Loucy (cell line): ENCODE measurements at regions not wholly inside any gene's neighbourhood (a gene's known extent, or its start where the extent isn't known, plus 50 kb on each side); places are given as distances from the start of the nearest gene placed in this dataset.

ENCODE experiments used
- H2AFZ ChIP-seq: fragments of 200-600 bp; sonication (generic); 2 replicates; pipeline ENCODE4 v1.6.0; 2016; ENCODE audit warnings: antibody characterized with exemption, mild to moderate bottlenecking, low read length, moderate library complexity
- H3F3A ChIP-seq: fragments of 200-600 bp; 2 replicates; pipeline ENCODE4 v1.6.0; 2016; ENCODE audit warnings: antibody characterized with exemption, low read depth, mild to moderate bottlenecking
- H3K27me3 ChIP-seq: fragments of 200-600 bp; sonication (generic); 2 replicates; pipeline ENCODE4 v1.6.1; 2014; ENCODE audit warnings: low read length, mild to moderate bottlenecking; ENCODE audit not compliant: insufficient read depth, poor library complexity, severe bottlenecking
- H3K36me3 ChIP-seq: fragments of 200-600 bp; sonication (generic); 2 replicates; pipeline ENCODE4 v1.6.1; 2016; ENCODE audit warnings: low read length; ENCODE audit not compliant: insufficient read depth
- H3K4me1 ChIP-seq: fragments of 200-600 bp; sonication (generic); 2 replicates; pipeline ENCODE4 v1.5.1; 2014; ENCODE audit warnings: low read length, mild to moderate bottlenecking; ENCODE audit not compliant: insufficient read depth, poor library complexity, severe bottlenecking
- H3K4me2 ChIP-seq: fragments of 200-600 bp; sonication (generic); 2 replicates; pipeline ENCODE4 v1.6.0; 2014; ENCODE audit warnings: antibody characterized with exemption, low read length, low read depth, mild to moderate bottlenecking; ENCODE audit not compliant: poor library complexity, severe bottlenecking
- H3K4me3 ChIP-seq: fragments of 200-600 bp; sonication (generic); 2 replicates; pipeline ENCODE4 v1.5.1; 2014; ENCODE audit warnings: low read length, mild to moderate bottlenecking, mixed read lengths; ENCODE audit not compliant: poor library complexity, severe bottlenecking
- H3K79me2 ChIP-seq: fragments of 200-600 bp; sonication (generic); 2 replicates; pipeline ENCODE4 v1.6.1; 2014; ENCODE audit warnings: low read length; ENCODE audit not compliant: insufficient read depth
- H3K9ac ChIP-seq: fragments of 200-600 bp; sonication (generic); 2 replicates; pipeline ENCODE4 v1.6.0; 2014; ENCODE audit warnings: mild to moderate bottlenecking, low read depth, low read length, moderate library complexity; ENCODE audit not compliant: poor library complexity, severe bottlenecking
- H3K9me2 ChIP-seq: fragments of 200-600 bp; sonication (generic); replicated peaks from 2 replicates; pipeline ENCODE4 v1.6.1; 2016; ENCODE audit warnings: low read depth, low read length, mixed read lengths
- H3K9me3 ChIP-seq: fragments of 200-600 bp; sonication (generic); 2 replicates; pipeline ENCODE4 v1.6.1; 2014; ENCODE audit warnings: mild to moderate bottlenecking, antibody characterized with exemption, low read length, low read depth; ENCODE audit not compliant: insufficient read depth
- H4K20me1 ChIP-seq: fragments of 200-600 bp; sonication (generic); 2 replicates; pipeline ENCODE4 v1.6.0; 2014; ENCODE audit warnings: antibody characterized with exemption, low read length, mild to moderate bottlenecking; ENCODE audit not compliant: insufficient read depth, poor library complexity, severe bottlenecking
- EZH2phosphoT487 ChIP-seq: fragments of 200-600 bp; IDR thresholded peaks from 2 replicates; pipeline ENCODE4 v1.6.1; 2018; ENCODE audit warnings: antibody characterized with exemption, mild to moderate bottlenecking, moderate library complexity, borderline replicate concordance
- TF ChIP-seq, protein P1 (sequence below): fragments of 200-600 bp; sonication (generic); conservative IDR thresholded peaks from 2 replicates; pipeline ENCODE4 v1.5.1; 2014; ENCODE audit warnings: mild to moderate bottlenecking, antibody characterized with exemption, low read length

DNA sequence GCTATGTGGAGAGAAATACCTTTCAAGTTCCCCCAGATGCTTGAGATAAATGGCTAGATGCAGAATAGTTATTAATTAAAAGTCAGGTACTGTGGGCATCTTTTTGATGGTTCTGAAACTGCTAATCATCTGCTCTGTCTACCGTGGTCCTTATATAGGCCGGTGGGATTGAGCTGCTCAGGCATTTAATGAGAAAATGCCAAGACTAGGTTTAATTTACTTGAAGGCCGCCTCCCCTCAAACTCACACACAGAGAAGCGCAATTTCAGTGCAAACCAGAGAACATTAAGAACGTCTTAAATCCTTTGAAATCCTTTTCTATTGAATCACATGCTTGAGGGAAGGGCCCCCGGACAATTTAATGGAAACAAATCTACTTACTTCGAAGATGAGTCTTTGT, 136.4 kb upstream of the CRBN start:
- Histone ChIP-seq H4K20me1 (no peaks in the 10 kb centered on the region), H3K27me3 (no peaks in the 10 kb centered on the region), H3K4me3 (peak overlapping the region; percentile 37), H3K4me2 (peak overlapping the region; percentile 58), H2AFZ (0 out of 2 replicates have a peak overlapping the region, but pooled peaks have one; percentile 31), H3K4me1 (peaks cover 46% of the 10 kb centered on the region), H3F3A (peaks cover 15% of the 10 kb centered on the region; the same call in 1 of the 2 replicates), H3K9me3 (peaks cover 3% of the 10 kb centered on the region; the same call in 1 of the 2 replicates), H3K36me3 (no peaks in the 10 kb centered on the region; the same call in 1 of the 2 replicates), H3K9ac (peak overlapping the region; percentile 65), H3K79me2 (no peaks in the 10 kb centered on the region), H3K9me2 (no peaks in the 10 kb centered on the region)
- no peak for TF ChIP-seq EZH2phosphoT487
- TF ChIP-seq, protein P1, sequence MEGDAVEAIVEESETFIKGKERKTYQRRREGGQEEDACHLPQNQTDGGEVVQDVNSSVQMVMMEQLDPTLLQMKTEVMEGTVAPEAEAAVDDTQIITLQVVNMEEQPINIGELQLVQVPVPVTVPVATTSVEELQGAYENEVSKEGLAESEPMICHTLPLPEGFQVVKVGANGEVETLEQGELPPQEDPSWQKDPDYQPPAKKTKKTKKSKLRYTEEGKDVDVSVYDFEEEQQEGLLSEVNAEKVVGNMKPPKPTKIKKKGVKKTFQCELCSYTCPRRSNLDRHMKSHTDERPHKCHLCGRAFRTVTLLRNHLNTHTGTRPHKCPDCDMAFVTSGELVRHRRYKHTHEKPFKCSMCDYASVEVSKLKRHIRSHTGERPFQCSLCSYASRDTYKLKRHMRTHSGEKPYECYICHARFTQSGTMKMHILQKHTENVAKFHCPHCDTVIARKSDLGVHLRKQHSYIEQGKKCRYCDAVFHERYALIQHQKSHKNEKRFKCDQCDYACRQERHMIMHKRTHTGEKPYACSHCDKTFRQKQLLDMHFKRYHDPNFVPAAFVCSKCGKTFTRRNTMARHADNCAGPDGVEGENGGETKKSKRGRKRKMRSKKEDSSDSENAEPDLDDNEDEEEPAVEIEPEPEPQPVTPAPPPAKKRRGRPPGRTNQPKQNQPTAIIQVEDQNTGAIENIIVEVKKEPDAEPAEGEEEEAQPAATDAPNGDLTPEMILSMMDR, result no peak

DNA sequence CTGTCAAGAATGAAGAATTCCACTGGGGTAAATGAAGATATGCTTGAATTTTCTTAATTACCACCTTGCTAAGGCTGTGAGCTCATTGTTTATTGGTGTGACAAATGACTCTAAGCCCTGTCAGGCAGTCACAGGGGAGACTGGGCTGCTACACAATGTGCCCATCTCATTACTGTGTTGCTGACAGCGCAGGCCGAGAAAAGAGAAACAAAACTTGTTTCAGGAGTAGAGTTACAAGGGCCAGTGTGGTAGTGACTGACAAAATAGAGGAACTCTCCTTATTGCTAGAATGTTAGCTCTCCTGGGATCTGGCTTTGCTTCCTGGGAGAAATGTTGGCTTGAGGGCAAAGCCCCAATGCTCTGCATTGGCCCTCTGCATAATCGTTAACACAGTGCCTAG, 130.4 kb upstream of the CRBN start:
- Histone ChIP-seq H3K79me2 (no peaks in the 10 kb centered on the region), H2AFZ (peak overlapping the region; percentile 35; the same call in 1 of the 2 replicates), H3K9me2 (no peaks in the 10 kb centered on the region), H3K9me3 (no peaks in the 10 kb centered on the region), H3K4me2 (no peak overlapping the region), H3K4me3 (no peak overlapping the region), H3K9ac (peak overlapping the region; percentile 18), H3K36me3 (no peaks in the 10 kb centered on the region), H3F3A (no peaks in the 10 kb centered on the region), H3K27me3 (no peaks in the 10 kb centered on the region), H3K4me1 (peaks cover 72% of the 10 kb centered on the region), H4K20me1 (no peaks in the 10 kb centered on the region)
- no peak for TF ChIP-seq EZH2phosphoT487
- TF ChIP-seq, protein P1, result no peak

- Histone ChIP-seq H3K4me3 (no peak overlapping the region), H3K9ac (peak overlapping the region; percentile 18), H3F3A (no peaks in the 10 kb centered on the region), H3K36me3 (no peaks in the 10 kb centered on the region), H3K4me1 (peaks cover 73% of the 10 kb centered on the region), H3K27me3 (no peaks in the 10 kb centered on the region), H3K9me2 (no peaks in the 10 kb centered on the region), H3K79me2 (no peaks in the 10 kb centered on the region), H3K9me3 (no peaks in the 10 kb centered on the region), H4K20me1 (no peaks in the 10 kb centered on the region), H3K4me2 (no peak overlapping the region), H2AFZ (peak overlapping the region; percentile 15)
- no peak for TF ChIP-seq EZH2phosphoT487
- TF ChIP-seq, protein P1, result no peak
Measured at GRCh38 chr3:3308809-3309208, 129.3 kb upstream of the CRBN start.
